Activated naive CD8-positive, alpha-beta T cell treated with anti-CD3 and anti-CD28 coated beads for 36 hours (primary cell): ENCODE measurements at regions not wholly inside any gene's neighbourhood (a gene's known extent, or its start where the extent isn't known, plus 50 kb on each side); places are given as distances from the start of the nearest gene placed in this dataset.
"Not testable (repeated sequence)": the region's sequence is repeated elsewhere in the genome, so short reads cannot be mapped to it uniquely, and the experiment has no call there.

Experiments used
- DNase-seq: peaks from one replicate; pipeline ENCODE4 v3.0.0; 2021
- H3K27ac Mint-ChIP-seq: one replicate; pipeline ENCODE4 v1.8.0; 2022; ENCODE audit warnings: mild to moderate bottlenecking, moderate library complexity, mixed read lengths
- H3K27me3 Mint-ChIP-seq: one replicate; pipeline ENCODE4 v1.8.0; 2022; ENCODE audit warnings: mild to moderate bottlenecking, mixed read lengths
- H3K36me3 Mint-ChIP-seq: one replicate; pipeline ENCODE4 v1.8.0; 2021; ENCODE audit warnings: mild to moderate bottlenecking, mixed read lengths
- H3K4me1 Mint-ChIP-seq: one replicate; pipeline ENCODE4 v1.8.0; 2021; ENCODE audit warnings: mixed read lengths
- H3K4me3 Mint-ChIP-seq: one replicate; pipeline ENCODE4 v1.8.0; 2022; ENCODE audit warnings: mild to moderate bottlenecking, moderate library complexity, mixed read lengths
- H3K9me3 Mint-ChIP-seq: one replicate; pipeline ENCODE4 v1.8.0; 2022; ENCODE audit warnings: mixed read lengths

GRCh38 chr3:187466306-187466705, 98.1 kb downstream of the RTP4 start:
- DNase-seq, H3K27ac Mint-ChIP-seq, H3K4me1 Mint-ChIP-seq, H3K36me3 Mint-ChIP-seq, H3K4me3 Mint-ChIP-seq, H3K9me3 Mint-ChIP-seq: not testable (repeated sequence)
- peaks cover 21% of the 10 kb centered on the region for H3K27me3 Mint-ChIP-seq

- Mint-ChIP-seq H3K27me3 (peaks cover 16% of the 10 kb centered on the region), H3K27ac (no peak overlapping the region), H3K9me3 (no peaks in the 10 kb centered on the region), H3K4me3 (no peak overlapping the region), H3K36me3 (no peaks in the 10 kb centered on the region), H3K4me1 (no peaks in the 10 kb centered on the region)
- DNase-seq = no peak
Observed at GRCh38 chr3:187465503-187465902, 97.3 kb downstream of the RTP4 start.

- Mint-ChIP-seq H3K4me3 (no peak overlapping the region), H3K36me3 (no peaks in the 10 kb centered on the region), H3K4me1 (no peaks in the 10 kb centered on the region), H3K9me3 (no peaks in the 10 kb centered on the region), H3K27ac (no peak overlapping the region), H3K27me3 (peaks cover 12% of the 10 kb centered on the region)
- DNase-seq = no peak
Observed at GRCh38 chr3:187464682-187465081, 96.5 kb downstream of the RTP4 start.

- peaks cover 8% of the 10 kb centered on the region for H3K27me3 Mint-ChIP-seq
- no peak for DNase-seq
- H3K4me3 Mint-ChIP-seq = no peak overlapping the region
- H3K9me3 Mint-ChIP-seq = no peaks in the 10 kb centered on the region
- H3K36me3 Mint-ChIP-seq = no peaks in the 10 kb centered on the region
- no peaks in the 10 kb centered on the region for H3K4me1 Mint-ChIP-seq
- no peak overlapping the region for H3K27ac Mint-ChIP-seq
Observed at GRCh38 chr3:187458921-187459320, 90.7 kb downstream of the RTP4 start.

- Mint-ChIP-seq H3K27ac (no peak overlapping the region), H3K4me3 (no peak overlapping the region), H3K9me3 (no peaks in the 10 kb centered on the region), H3K4me1 (no peaks in the 10 kb centered on the region), H3K27me3 (peaks cover 8% of the 10 kb centered on the region), H3K36me3 (no peaks in the 10 kb centered on the region)
- no peak for DNase-seq
Observed at GRCh38 chr3:187458383-187458782, 90.2 kb downstream of the RTP4 start.

GRCh38 chr3:187456250-187456649, 88.1 kb downstream of the RTP4 start:
- peaks cover 8% of the 10 kb centered on the region for H3K27me3 Mint-ChIP-seq
- H3K36me3 Mint-ChIP-seq = no peaks in the 10 kb centered on the region
- H3K9me3 Mint-ChIP-seq = peaks cover 2% of the 10 kb centered on the region
- no peaks in the 10 kb centered on the region for H3K4me1 Mint-ChIP-seq
- H3K4me3 Mint-ChIP-seq = no peak overlapping the region
- DNase-seq = no peak
- H3K27ac Mint-ChIP-seq = no peak overlapping the region

- no peak for DNase-seq
- Mint-ChIP-seq H3K27me3 (peaks cover 5% of the 10 kb centered on the region), H3K4me1 (no peaks in the 10 kb centered on the region), H3K4me3 (no peak overlapping the region), H3K36me3 (no peaks in the 10 kb centered on the region), H3K9me3 (peaks cover 2% of the 10 kb centered on the region), H3K27ac (no peak overlapping the region)
Observed at GRCh38 chr3:187454085-187454815, 86.1 kb downstream of the RTP4 start.

GRCh38 chr3:187450431-187451190, 82.4 kb downstream of the RTP4 start:
- no peaks in the 10 kb centered on the region for H3K4me1 Mint-ChIP-seq
- H3K27ac Mint-ChIP-seq = no peak overlapping the region
- no peak for DNase-seq
- H3K36me3 Mint-ChIP-seq = no peaks in the 10 kb centered on the region
- peaks cover 2% of the 10 kb centered on the region for H3K9me3 Mint-ChIP-seq
- H3K4me3 Mint-ChIP-seq = no peak overlapping the region
- H3K27me3 Mint-ChIP-seq = peaks cover 5% of the 10 kb centered on the region

- Mint-ChIP-seq H3K9me3 (peaks cover 2% of the 10 kb centered on the region), H3K27ac (no peak overlapping the region), H3K27me3 (no peaks in the 10 kb centered on the region), H3K36me3 (no peaks in the 10 kb centered on the region), H3K4me3 (no peak overlapping the region), H3K4me1 (no peaks in the 10 kb centered on the region)
- no peak for DNase-seq
Observed at GRCh38 chr3:187448674-187449073, 80.5 kb downstream of the RTP4 start.

GRCh38 chr3:187447737-187448136, 79.6 kb downstream of the RTP4 start:
- Mint-ChIP-seq H3K4me1 (no peaks in the 10 kb centered on the region), H3K27me3 (no peaks in the 10 kb centered on the region), H3K36me3 (no peaks in the 10 kb centered on the region), H3K4me3 (no peak overlapping the region), H3K9me3 (peaks cover 2% of the 10 kb centered on the region), H3K27ac (no peak overlapping the region)
- DNase-seq = no peak

GRCh38 chr3:187445356-187445755, 77.2 kb downstream of the RTP4 start:
- H3K9me3 Mint-ChIP-seq = no peaks in the 10 kb centered on the region
- no peak for DNase-seq
- no peak overlapping the region for H3K27ac Mint-ChIP-seq
- no peaks in the 10 kb centered on the region for H3K36me3 Mint-ChIP-seq
- no peaks in the 10 kb centered on the region for H3K4me1 Mint-ChIP-seq
- no peaks in the 10 kb centered on the region for H3K27me3 Mint-ChIP-seq
- H3K4me3 Mint-ChIP-seq = no peak overlapping the region

GRCh38 chr3:187434524-187434923, 66.3 kb downstream of the RTP4 start:
- no peaks in the 10 kb centered on the region for H3K9me3 Mint-ChIP-seq
- no peak overlapping the region for H3K27ac Mint-ChIP-seq
- no peaks in the 10 kb centered on the region for H3K36me3 Mint-ChIP-seq
- peaks cover 22% of the 10 kb centered on the region for H3K27me3 Mint-ChIP-seq
- DNase-seq = no peak
- H3K4me1 Mint-ChIP-seq = no peaks in the 10 kb centered on the region
- no peak overlapping the region for H3K4me3 Mint-ChIP-seq

- Mint-ChIP-seq H3K4me3 (no peak overlapping the region), H3K27ac (no peak overlapping the region), H3K9me3 (no peaks in the 10 kb centered on the region), H3K27me3 (peaks cover 26% of the 10 kb centered on the region), H3K4me1 (no peaks in the 10 kb centered on the region), H3K36me3 (no peaks in the 10 kb centered on the region)
- no peak for DNase-seq
Observed at GRCh38 chr3:187430576-187430975, 62.4 kb downstream of the RTP4 start.
